ENCODE measurements at regions not wholly inside any gene's neighbourhood (a gene's known extent, or its start where the extent isn't known, plus 50 kb on each side); places are given as distances from the start of the nearest gene placed in this dataset.

GRCh38 chr6:19772891-19773290 lies 64.3 kb upstream of the ID4 start:
- TF ChIP-seq CEBPB (IDR thresholded peaks at IDR 0.05; ENCODE audit: low read depth, low read length) (no peak), RAD21 (IDR thresholded peaks at IDR 0.05; ENCODE audit: low read length) (no peak), USF2 (IDR thresholded peaks at IDR 0.05; ENCODE audit: low read depth, low read length) (no peak)

Measured in IMR-90 (cell line).